ENCODE measurements at regions not wholly inside any gene's neighbourhood (a gene's known extent, or its start where the extent isn't known, plus 50 kb on each side); places are given as distances from the start of the nearest gene placed in this dataset.
"Not testable (repeated sequence)": the region's sequence is repeated elsewhere in the genome, so short reads cannot be mapped to it uniquely, and the experiment has no call there.

GRCh38 chr6:27568226-27568897 lies 95.5 kb upstream of the ZNF184 start:
- no peak overlapping the region for H3K4me3 ChIP-seq (ENCODE audit: extremely low read depth, insufficient read depth, low read length, poor library complexity, severe bottlenecking)
- H3K27ac ChIP-seq (ENCODE audit: low read depth, low read length, severe bottlenecking): no peak overlapping the region
- H3K36me3 ChIP-seq (ENCODE audit: control insufficient read depth, insufficient read depth, low read length): no peaks in the 10 kb centered on the region
- WGBS, 2 experiments (ENCODE audit: insufficient coverage in 2 of 2): 48 to 66% methylated on average over 10 to 11 of the region's 13 CpGs
- peaks cover 3% of the 10 kb centered on the region for H3K4me1 ChIP-seq (ENCODE audit: control insufficient read depth, insufficient read depth, low read length, poor library complexity, severe bottlenecking)
- H3K9me3 ChIP-seq (ENCODE audit: control insufficient read depth, low read length): no peaks in the 10 kb centered on the region

- no peak overlapping the region for H3K27ac ChIP-seq (ENCODE audit: low read depth, low read length, severe bottlenecking)
- H3K36me3 ChIP-seq (ENCODE audit: control insufficient read depth, insufficient read depth, low read length): no peaks in the 10 kb centered on the region
- peaks cover 3% of the 10 kb centered on the region for H3K4me1 ChIP-seq (ENCODE audit: control insufficient read depth, insufficient read depth, low read length, poor library complexity, severe bottlenecking)
- H3K9me3 ChIP-seq (ENCODE audit: control insufficient read depth, low read length): no peaks in the 10 kb centered on the region
- WGBS, 2 experiments (ENCODE audit: insufficient coverage in 2 of 2): 4 to 8% methylated on average over 36 to 37 of the region's 41 CpGs
- H3K4me3 ChIP-seq (ENCODE audit: extremely low read depth, insufficient read depth, low read length, poor library complexity, severe bottlenecking): peak overlapping the region; percentile 36
These were observed 93.2 kb upstream of the ZNF184 start for GRCh38 chr6:27565839-27566779.

- Histone ChIP-seq H3K4me3 (ENCODE audit: extremely low read depth, insufficient read depth, low read length, poor library complexity, severe bottlenecking) (peak overlapping the region; percentile 11), H3K9me3 (ENCODE audit: control insufficient read depth, low read length) (no peaks in the 10 kb centered on the region), H3K36me3 (ENCODE audit: control insufficient read depth, insufficient read depth, low read length) (no peaks in the 10 kb centered on the region), H3K4me1 (ENCODE audit: control insufficient read depth, insufficient read depth, low read length, poor library complexity, severe bottlenecking) (peaks cover 3% of the 10 kb centered on the region), H3K27ac (ENCODE audit: low read depth, low read length, severe bottlenecking) (no peak overlapping the region)
- WGBS, 2 experiments (ENCODE audit: insufficient coverage in 2 of 2): 4 to 27% methylated on average over 4 to 5 of the region's 11 CpGs
These were observed 89.1 kb upstream of the ZNF184 start for GRCh38 chr6:27562027-27562410.

- Histone ChIP-seq H3K9me3 (ENCODE audit: control insufficient read depth, low read length) (no peaks in the 10 kb centered on the region), H3K4me3 (ENCODE audit: extremely low read depth, insufficient read depth, low read length, poor library complexity, severe bottlenecking) (no peak overlapping the region), H3K4me1 (ENCODE audit: control insufficient read depth, insufficient read depth, low read length, poor library complexity, severe bottlenecking) (no peaks in the 10 kb centered on the region), H3K36me3 (ENCODE audit: control insufficient read depth, insufficient read depth, low read length) (no peaks in the 10 kb centered on the region), H3K27ac (ENCODE audit: low read depth, low read length, severe bottlenecking) (no peak overlapping the region)
- WGBS, 2 experiments (ENCODE audit: insufficient coverage in 2 of 2): 63 to 66% methylated on average over 26 to 29 of the region's 31 CpGs
These were observed 85.3 kb upstream of the ZNF184 start for GRCh38 chr6:27558028-27558724.

GRCh38 chr6:27556406-27556805 lies 83.5 kb upstream of the ZNF184 start:
- 71 to 85% methylated on average over 1 to 3 of the region's 4 CpGs for WGBS, 2 experiments (ENCODE audit: insufficient coverage in 2 of 2)
- Histone ChIP-seq H3K4me1 (ENCODE audit: control insufficient read depth, insufficient read depth, low read length, poor library complexity, severe bottlenecking) (no peaks in the 10 kb centered on the region), H3K27ac (ENCODE audit: low read depth, low read length, severe bottlenecking) (no peak overlapping the region), H3K9me3 (ENCODE audit: control insufficient read depth, low read length) (no peaks in the 10 kb centered on the region), H3K4me3 (ENCODE audit: extremely low read depth, insufficient read depth, low read length, poor library complexity, severe bottlenecking) (no peak overlapping the region), H3K36me3 (ENCODE audit: control insufficient read depth, insufficient read depth, low read length) (no peaks in the 10 kb centered on the region)

GRCh38 chr6:27553123-27553904 lies 80.4 kb upstream of the ZNF184 start:
- Histone ChIP-seq H3K27ac (ENCODE audit: low read depth, low read length, severe bottlenecking) (peak overlapping the region; percentile 19), H3K36me3 (ENCODE audit: control insufficient read depth, insufficient read depth, low read length) (no peaks in the 10 kb centered on the region), H3K4me1 (ENCODE audit: control insufficient read depth, insufficient read depth, low read length, poor library complexity, severe bottlenecking) (no peaks in the 10 kb centered on the region), H3K9me3 (ENCODE audit: control insufficient read depth, low read length) (no peaks in the 10 kb centered on the region), H3K4me3 (ENCODE audit: extremely low read depth, insufficient read depth, low read length, poor library complexity, severe bottlenecking) (peak overlapping the region; percentile 40)
- 0 to 4% methylated on average over 11 to 12 of the region's 23 CpGs for WGBS, 2 experiments (ENCODE audit: insufficient coverage in 2 of 2)

GRCh38 chr6:27551607-27552006 lies 78.7 kb upstream of the ZNF184 start:
- H3K4me3 ChIP-seq (ENCODE audit: extremely low read depth, insufficient read depth, low read length, poor library complexity, severe bottlenecking): no peak overlapping the region
- no peak overlapping the region for H3K27ac ChIP-seq (ENCODE audit: low read depth, low read length, severe bottlenecking)
- WGBS, 2 experiments (ENCODE audit: insufficient coverage in 2 of 2): no CpG with 5 or more reads among the region's 2 CpGs
- H3K9me3 ChIP-seq (ENCODE audit: control insufficient read depth, low read length): no peaks in the 10 kb centered on the region
- no peaks in the 10 kb centered on the region for H3K4me1 ChIP-seq (ENCODE audit: control insufficient read depth, insufficient read depth, low read length, poor library complexity, severe bottlenecking)
- H3K36me3 ChIP-seq (ENCODE audit: control insufficient read depth, insufficient read depth, low read length): no peaks in the 10 kb centered on the region

- H3K9me3 ChIP-seq (ENCODE audit: control insufficient read depth, low read length): no peaks in the 10 kb centered on the region
- H3K27ac ChIP-seq (ENCODE audit: low read depth, low read length, severe bottlenecking): no peak overlapping the region
- no peaks in the 10 kb centered on the region for H3K36me3 ChIP-seq (ENCODE audit: control insufficient read depth, insufficient read depth, low read length)
- H3K4me3 ChIP-seq (ENCODE audit: extremely low read depth, insufficient read depth, low read length, poor library complexity, severe bottlenecking): no peak overlapping the region
- H3K4me1 ChIP-seq (ENCODE audit: control insufficient read depth, insufficient read depth, low read length, poor library complexity, severe bottlenecking): no peaks in the 10 kb centered on the region
- 84% methylated on average over 3 of the region's 3 CpGs; no CpG with 5 or more reads in 1 of the 2 experiments for WGBS, 2 experiments (ENCODE audit: insufficient coverage in 2 of 2)
These were observed 77.8 kb upstream of the ZNF184 start for GRCh38 chr6:27550692-27551091.

GRCh38 chr6:27549241-27549598 lies 76.3 kb upstream of the ZNF184 start:
- H3K4me3 ChIP-seq (ENCODE audit: extremely low read depth, insufficient read depth, low read length, poor library complexity, severe bottlenecking); H3K27ac ChIP-seq (ENCODE audit: low read depth, low read length, severe bottlenecking); H3K9me3 ChIP-seq (ENCODE audit: control insufficient read depth, low read length); H3K4me1 ChIP-seq (ENCODE audit: control insufficient read depth, insufficient read depth, low read length, poor library complexity, severe bottlenecking); H3K36me3 ChIP-seq (ENCODE audit: control insufficient read depth, insufficient read depth, low read length): not testable (repeated sequence)
- WGBS, 2 experiments (ENCODE audit: insufficient coverage in 2 of 2): 95 to 100% methylated on average over 2 to 10 of the region's 14 CpGs

Data from mesodermal cell (in vitro differentiated cells).